HPDE6-E6E7 (cell line): ENCODE measurements at regions not wholly inside any gene's neighbourhood (a gene's known extent, or its start where the extent isn't known, plus 50 kb on each side); places are given as distances from the start of the nearest gene placed in this dataset.
A peak's percentile ranks its signal among the peaks of the same experiment; 100 is the strongest.
"Not testable (repeated sequence)": the region's sequence is repeated elsewhere in the genome, so short reads cannot be mapped to it uniquely, and the experiment has no call there.

Experiments
- DNase-seq: peaks from one replicate; pipeline ENCODE4 v3.0.0; 2011; ENCODE audit warnings: missing footprints; ENCODE audit errors: extremely low spot score

DNA sequence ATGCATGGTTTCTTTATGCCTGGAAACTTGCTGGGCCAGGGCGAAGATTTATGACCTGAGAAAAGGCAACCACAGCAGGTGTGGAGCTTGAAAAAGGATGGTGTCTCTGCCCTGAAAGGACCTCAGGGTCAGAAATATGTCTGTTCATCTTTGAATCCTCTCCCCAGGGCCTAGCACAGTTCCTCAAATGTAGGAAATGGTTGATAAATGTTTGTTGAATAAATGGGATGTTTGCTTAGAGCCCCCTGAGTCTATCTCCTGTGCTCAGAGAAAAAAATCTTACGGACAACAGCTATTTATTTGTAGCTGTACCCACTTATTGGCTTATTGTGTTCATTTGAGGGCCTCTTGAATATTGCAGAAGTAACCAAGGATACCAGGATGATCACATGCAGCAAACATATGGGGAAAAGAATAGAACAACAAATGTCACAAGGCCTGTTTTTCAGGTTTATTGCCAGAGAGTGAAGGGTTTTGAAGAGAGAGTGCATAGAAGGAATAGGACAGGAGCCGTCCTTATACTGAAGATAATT is 114.5 kb downstream of the KLF5 start:
- DNase-seq: no peak

DNA sequence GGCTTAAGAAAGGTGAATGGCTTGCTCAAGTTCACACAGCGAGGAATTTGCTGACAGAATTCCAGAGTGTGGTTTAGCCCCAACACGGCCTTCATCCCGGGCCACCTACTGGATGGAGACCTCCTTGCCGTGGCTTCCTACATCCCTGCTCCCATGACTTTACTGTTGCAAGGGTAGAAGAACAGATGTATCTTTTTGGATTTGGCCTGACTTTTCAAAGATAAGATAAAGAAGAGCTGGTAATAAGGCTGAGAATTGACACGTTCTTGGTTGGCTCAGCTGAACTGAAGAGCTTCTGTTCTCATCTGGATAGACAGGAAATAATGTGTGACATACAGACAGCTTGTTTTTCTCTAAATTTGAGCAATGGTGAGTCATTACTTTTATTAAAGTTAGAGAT is 113.1 kb downstream of the KLF5 start:
- DNase-seq: no peak

DNA sequence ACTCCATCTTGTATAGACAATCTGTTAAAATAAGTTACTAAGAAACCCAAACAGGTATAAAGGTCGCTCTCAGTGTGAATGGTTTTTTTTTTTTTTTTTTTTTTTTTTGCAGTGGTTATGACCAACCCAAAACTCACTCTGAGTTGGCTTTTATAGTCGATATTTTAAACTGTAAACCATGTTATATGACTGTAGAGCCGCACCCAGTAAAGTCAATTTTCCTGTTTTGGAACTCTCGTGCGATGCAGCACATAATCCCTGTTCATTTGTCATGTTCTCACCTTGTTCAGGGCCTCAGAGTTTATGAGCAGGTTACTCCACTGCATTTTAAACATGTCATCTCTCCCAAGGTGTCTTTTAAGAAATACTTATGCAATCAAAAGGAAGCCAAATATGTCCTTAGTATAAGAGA is 112.5 kb downstream of the KLF5 start:
- no peak for DNase-seq

DNA sequence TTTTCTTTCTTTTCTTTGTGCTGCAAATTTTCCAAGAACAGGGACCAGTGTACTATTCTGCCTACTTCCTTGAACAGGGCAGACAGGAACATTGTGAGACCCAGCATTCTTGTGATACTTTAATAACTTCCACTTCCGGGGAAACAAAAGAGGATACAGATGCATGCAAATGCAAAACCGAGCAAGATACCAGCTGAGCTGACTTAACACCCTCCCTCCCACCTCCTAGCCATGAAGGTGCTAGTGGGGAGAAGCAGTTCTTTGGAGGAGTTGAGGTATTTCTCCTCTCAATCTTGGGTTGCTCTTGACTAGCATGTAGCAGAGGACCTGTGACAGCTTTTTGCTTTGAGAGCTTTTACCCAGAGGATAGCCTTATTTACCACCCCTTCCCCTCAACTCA is 111.2 kb downstream of the KLF5 start:
- no peak for DNase-seq

DNA sequence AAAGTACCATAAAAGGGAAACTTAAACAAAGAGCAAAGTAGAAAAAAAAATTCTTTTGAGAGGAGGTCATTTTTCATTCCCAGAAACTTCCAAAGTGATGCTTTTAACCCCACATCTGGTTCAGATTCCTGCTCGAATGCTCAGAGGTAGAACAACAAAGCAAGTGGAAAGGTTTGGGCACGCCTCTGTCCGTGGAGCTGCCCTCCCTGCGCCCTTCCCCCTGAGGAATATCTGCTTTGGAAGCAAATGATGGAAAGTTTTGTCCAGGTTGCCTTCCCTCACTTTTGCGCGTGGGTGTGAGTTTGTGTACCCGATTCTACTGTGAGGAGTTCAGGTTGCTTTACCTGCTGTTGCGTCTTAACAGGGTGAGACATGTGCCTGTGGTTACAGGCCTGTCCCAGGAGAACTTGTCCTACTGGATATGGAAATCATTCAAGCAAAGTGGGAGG is 110.2 kb downstream of the KLF5 start:
- DNase-seq: peak; percentile 46

DNA sequence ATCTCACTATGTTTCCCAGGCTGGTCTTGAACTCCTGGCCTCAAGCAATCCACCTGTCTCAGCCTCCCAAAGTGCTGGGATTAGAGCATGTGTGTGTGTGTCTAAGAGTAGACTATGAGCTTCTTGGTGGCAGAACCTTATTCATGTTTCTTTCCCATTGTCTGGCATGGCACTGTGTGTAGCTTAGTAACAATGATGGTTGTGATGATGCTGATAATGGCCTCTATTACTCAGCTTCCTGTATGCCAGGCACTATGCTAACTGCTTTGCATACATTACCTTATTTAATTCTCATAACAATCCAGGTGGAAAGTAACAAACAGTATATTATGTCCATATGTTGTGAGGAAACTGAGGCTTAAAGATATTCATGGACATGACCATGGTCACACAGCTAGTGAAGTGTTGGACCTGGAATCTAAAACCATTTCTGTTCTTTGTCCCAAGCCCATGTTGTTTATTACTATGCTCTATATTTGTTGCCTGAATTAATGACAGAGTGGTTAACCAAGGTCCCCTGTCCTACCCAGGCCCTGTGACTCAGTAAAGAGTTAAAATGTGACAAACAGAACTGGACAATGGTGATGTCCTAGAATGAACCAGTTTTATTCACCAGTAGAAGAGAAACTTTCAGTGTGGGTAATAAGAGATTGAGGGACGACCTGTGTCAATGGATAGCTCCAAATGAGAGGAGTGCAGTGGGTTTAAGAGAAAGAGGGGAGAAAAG is 109.6 kb downstream of the KLF5 start:
- DNase-seq: no peak

DNA sequence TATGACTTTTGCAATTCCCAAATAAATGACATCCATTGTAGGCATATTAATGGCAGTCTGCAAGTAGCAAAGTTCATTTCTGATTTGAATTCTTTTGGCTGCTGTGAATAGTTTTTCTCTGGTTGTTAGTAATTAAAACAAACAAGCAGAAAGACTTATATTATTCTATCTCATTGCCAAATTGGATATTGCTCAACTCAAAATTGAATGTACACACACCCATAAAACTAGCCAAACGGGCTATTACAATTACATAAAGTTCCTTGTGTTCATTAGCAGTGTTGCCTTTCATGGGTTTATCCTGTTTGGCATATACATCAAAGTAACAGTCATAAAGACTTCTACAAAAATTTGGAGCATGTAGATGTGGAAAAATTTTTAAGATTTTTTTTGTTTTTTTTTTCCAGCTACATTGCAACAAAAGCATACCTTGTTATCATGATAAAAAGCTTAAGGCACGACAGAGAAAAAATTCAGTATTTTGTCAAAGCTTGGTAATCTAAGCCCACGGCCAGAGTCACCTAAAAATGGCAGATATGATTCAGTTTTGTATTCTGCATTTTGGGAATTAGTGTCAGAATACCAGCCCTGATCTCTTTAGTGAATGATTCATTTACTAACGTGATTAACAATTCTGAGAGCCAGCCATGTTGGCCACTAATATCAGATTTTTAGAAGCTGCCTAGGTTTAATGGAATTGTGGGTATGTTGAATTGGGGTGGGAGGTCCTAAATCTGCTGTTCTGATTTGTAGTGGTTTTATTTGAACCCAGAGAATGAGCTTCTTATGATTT is 108.4 kb downstream of the KLF5 start:
- DNase-seq: no peak

DNA sequence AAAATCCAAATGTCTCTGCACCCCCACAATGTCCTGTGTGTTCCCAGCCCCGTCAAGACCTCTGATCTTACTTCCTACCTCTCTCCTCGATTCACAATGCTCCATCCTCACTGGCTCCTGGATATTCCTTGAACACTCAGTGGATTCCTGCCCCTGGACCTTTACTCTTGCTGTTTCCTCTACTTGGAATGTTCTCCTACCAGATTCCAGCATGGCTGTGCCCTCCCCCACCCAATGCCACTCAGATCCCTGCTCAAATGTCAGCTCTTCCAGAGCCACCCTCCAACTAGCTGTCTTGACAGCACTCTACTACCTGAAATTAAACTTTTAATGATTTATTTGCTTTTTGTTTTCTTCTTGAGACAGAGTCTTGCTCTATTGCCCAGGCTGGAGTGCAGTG is 107.4 kb downstream of the KLF5 start:
- DNase-seq: no peak

DNA sequence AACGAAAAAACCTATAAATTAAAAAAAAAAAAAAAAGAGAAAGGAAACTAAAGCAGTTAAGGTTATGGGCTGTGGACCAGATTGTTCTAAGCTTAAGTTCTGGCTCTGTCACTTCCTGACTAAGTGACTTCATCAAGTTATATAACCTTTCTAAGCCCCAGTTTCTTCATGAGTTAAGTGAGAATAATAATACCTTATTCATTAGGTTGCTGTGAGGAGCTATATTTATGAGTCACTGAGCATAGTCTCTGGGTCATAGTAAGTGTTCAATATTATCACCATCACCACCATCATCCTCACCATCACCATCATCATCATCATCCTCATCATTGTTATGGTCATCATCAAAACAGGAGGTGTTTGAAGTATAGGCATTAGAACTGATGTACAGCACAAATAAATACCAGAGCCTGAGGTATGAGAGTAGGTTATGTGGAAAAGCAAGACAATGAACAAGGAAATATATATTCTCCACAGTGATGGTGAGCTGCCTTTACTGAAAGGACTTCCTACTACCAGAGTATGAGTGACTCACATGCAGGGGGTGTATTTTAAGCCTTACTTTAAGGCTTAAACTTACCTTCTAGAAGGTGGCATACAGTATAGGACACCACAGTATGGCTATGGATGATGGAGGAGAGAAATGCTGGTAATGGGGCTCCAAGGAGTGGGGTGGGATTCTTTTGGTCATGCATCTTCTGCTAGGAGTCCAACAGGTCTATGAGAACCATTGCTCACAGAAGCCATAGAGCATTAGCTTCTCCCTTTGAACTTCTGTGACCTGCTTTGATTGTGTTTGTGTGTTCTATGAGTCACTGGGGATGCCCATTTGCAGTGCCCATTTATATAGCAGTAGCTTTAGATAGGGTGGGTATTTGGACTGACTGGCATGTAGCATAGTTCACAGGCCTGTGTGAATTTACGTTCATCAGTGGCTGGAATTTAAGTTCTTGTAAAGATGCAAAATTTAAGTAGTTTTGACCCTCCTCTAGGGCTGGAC is 104.4 kb downstream of the KLF5 start:
- DNase-seq: no peak

DNA sequence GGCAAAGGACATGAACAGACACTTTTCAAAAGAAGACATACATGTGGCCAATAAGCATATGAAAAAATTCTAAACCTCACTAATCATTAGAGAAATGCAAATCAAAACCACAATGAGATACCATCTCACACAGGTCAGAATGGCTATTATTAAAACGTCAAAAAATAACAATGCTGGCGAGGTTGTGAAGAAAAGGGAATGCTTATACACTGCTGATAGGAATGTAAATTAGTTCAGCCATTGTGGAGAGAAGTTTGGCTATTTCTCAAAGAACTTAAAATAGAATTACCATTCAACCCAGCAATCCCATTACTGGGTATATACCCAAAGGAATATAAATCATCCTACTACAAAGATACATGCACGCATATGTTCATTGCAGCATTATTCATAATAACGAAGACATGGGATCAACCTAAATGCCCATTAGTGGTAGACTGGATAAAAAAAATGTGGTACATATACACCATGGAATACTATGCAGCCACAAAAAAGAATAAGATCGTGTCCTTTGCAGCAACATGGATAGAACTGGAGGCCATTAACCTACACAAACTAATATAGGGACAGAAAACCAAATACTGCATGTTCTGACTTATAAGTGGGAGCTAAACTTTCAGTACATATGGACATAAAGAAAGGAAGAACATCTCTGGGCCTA is 101.7 kb downstream of the KLF5 start:
- DNase-seq: not testable (repeated sequence)

DNA sequence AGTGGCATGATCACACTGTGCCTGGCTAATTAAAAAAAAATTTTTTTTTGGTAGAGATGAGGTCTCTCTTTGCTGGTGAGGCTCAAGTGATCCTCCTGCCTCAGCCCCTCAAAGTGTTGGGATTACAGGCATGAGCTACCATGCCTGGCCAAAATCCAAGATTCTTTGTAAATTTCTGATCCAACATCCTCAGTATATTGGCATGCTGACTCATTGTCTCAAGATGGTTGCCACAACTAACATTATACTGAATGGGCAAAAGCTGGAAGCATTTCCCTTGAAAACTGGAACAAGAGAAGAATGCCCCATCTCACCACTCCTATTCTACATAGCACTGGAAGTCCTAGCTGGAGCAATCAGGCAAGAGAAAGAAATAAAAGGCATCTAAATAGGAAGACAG is 100.0 kb downstream of the KLF5 start:
- no peak for DNase-seq

DNA sequence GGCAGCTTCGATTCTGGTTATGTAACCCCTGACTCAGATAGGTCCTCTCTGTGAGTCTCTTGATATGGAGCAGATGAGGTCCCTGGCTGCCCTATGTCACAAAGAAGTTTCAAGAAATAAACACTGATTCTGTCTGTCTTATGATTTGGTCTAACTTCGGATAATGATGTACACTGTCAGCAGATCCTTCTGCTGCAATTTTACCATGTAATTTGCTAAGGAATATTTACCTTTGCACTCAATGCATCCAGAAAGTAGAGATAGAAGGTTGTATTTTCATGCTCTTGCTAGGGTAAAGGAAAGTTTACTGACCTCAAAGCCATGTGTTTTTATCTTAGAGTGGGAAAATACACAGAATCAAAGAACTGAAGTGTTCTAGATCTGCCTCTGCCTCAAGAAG is 98.2 kb downstream of the KLF5 start:
- DNase-seq: no peak

DNA sequence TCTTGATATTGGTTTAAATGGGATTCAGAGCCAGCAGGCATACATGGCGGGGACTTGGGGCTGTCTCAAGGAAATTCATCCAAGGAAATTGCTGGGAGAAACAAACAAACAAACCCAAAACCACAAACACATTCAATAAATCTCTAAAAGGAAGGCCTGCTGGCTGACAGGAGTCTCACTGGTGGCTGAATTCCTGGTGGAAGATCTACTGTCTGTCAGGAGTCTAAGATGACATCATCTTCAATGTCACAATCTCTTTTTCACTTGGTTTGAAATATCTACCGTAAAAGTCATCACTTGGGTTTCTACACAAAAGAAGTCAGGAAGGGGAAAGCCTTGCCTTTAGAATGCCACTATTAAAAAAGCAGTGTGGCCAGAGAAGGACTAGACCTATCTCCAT is 87.9 kb downstream of the KLF5 start:
- DNase-seq: no peak

DNA sequence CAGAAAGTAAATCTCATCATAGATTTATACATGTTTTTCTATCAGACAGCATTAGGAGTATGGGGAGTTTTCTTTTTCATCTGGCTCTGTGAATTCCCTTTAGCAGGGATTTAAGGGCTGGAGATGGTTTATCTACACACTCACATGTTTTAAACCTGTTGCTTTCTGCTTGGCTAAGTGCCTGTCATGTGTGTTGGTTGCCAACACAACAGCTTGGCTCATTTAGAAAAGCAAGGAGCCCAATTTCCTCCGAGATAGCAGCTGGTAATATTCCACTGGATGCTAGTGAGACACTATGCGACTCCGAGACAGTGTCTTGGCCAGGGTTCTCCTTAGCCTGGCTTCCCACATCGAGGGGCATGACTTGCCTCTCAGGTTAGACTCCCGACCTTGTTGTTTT is 83.3 kb downstream of the KLF5 start:
- DNase-seq: no peak

DNA sequence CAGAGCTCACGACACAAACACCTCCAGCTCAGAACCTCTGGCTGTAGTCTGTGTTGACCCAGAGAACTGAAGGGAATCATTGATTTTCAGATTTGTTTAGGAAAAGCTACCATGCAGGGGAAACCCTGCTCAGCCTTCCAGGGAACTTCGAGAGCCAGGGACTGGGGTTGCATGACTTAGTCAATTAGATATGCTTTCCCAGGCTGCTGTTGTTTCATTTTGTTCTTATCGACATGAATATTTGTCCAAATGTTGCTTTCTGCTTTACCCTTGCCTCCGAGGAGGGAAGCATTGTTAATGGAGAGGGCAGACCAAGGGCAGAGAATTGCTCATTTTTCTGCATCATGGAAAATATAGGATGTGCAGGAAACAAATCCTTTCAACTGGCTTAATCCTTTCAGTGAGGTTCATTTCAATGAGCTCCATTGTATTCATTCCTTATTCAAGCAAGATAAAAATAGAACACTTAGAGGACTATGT is 82.5 kb downstream of the KLF5 start:
- no peak for DNase-seq

DNA sequence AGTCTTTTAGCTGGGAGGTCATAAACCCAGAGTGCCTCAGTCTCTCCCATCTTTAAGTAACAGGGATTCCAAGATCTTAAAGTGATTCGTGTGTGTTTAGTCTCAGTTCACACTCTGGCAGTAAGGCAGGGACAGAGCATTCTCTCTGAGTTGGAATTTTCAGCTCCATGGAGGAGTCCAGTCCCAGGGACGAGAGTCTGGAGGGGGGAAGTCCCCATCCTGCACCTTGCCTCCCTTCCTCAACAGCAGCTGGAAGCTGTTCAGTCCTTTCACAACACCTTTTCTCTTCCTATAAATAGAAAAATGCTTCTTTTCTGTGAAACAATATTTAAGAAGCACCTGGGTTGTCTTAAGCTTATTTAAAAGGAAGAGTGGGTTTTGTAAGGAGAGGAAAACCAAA is 82.0 kb downstream of the KLF5 start:
- no peak for DNase-seq

DNA sequence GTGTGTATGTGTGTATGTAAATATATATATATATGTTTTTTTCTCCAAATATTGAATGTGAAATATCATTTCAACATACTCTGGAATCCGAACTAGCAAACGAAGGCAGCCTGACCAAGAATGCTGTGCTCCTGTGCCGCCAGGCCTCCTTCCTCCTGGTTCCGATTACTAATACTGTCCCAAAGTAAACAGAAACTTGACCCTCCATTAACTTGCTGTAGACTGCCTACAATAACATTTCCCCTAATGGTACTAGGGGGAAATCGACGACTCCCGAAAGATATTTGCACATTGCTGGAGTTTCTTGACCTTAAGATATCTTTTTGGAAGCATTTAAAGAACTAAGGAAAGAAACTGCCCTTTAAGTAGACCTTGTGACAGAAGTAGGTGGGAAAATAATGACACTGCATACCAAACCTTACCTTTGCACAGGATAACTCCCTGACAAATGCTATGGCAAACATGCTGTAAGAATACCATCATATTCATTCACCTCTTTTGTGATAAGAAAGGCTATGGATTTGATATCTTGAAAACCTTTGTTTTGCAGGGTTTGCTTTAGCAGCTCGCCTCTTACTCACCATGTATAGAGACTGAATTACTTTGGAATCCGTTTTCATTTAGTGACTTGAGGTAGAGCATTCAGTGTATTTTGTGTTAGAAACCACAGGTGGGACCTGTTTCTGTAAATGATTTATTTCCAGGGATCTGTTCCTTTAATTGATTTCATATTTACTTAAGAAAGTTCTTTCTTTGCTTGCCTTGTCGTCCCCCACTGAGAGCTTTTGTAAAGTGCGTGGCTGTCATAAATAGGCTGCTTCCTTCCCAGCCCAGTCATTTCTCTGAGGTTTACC is 80.1 kb downstream of the KLF5 start:
- no peak for DNase-seq

DNA sequence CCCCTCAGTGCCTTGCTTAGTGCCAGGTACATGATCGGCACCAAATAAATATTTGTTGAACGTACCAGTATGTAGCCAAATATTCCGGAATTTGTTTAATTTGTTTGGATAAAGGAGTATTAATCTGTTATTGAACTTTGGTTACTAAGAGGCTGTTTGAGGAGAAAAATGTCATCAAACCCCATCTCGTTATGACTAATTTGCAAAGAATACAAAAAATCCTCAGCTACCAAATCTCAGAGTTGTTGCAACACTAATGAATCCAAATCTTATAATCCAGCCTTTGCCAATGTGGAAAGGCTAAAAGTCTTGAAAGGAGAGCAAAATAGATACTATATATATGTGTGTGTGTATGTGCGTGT is 79.5 kb downstream of the KLF5 start:
- DNase-seq: no peak

DNA sequence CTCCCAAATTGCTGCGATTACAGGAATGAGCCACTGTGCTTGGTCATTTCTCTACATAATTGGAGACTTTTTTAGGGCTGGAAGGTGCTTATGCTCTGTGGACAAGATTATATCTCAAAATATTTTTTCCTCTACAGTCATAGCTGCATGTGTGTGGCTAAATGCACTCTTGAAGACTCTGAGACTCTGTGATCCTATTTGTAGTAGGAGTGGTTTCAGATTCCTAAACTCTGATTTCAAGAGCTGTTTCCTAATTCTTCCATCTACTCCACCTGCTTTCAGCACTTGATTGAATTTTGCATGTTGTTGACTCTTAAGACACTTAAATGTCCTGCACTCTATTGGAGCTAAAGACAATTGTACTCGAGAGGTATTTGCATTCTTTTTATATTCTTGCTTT is 78.0 kb downstream of the KLF5 start:
- DNase-seq: no peak

DNA sequence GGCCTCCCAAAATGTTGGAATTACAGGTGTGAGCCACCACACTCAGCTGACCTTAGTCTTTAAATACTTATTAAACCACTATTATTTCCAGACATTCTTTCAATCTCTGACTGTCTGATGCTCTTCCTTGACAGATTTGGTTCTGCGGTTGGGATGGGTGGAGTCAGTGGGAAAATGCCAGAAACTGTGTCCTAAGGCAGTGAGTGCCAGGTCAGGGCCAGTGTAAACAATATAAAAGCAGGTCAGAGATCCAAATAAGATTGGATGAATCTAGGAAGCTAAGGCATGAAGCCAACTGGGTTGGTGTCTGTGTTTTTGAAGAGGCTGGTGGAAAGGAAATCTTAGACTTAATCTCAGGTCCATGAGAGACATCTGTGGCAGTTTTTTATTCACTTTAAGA is 74.7 kb downstream of the KLF5 start:
- DNase-seq: no peak
